Tibial nerve (tissue), 4 donors: ENCODE measurements at regions not wholly inside any gene's neighbourhood (a gene's known extent, or its start where the extent isn't known, plus 50 kb on each side); places are given as distances from the start of the nearest gene placed in this dataset.

Experiments
- DNase-seq, 2 donors: peaks; one replicate each; pipeline ENCODE4 v3.0.0-alpha.2; 2019; ENCODE audit warnings: low spot score in 2 of 2
- H3K27ac ChIP-seq, 4 donors: fragments of 200-600 bp; sonication (generic) in 3 of 4; one replicate each; pipeline ENCODE4 v1.5.1; 2017 to 2019; ENCODE audit warnings: mild to moderate bottlenecking in 1 of 4
- H3K27me3 ChIP-seq, 2 donors: fragments of 200-600 bp; sonication (generic) in 1 of 2; one replicate each; pipeline versions ENCODE4 v1.5.1 to v1.6.0; 2017 to 2019
- H3K36me3 ChIP-seq, 3 donors: fragments of 200-600 bp; sonication (generic); one replicate each; pipeline ENCODE4 v1.5.1; 2018 to 2019
- H3K4me1 ChIP-seq, 4 donors: fragments of 200-600 bp; sonication (generic) in 3 of 4; one replicate each; pipeline ENCODE4 v1.5.1; 2017 to 2019
- H3K4me3 ChIP-seq, 4 donors: fragments of 200-600 bp; sonication (generic) in 3 of 4; one replicate each; pipeline ENCODE4 v1.5.1; 2017 to 2019; ENCODE audit warnings: mild to moderate bottlenecking in 1 of 4, moderate library complexity in 1 of 4
- H3K9me3 ChIP-seq, 4 donors: fragments of 200-600 bp; sonication (generic) in 3 of 4; one replicate each; pipeline ENCODE4 v1.5.1; 2017 to 2019
- EP300 ChIP-seq, 2 donors: sonication (generic); formaldehyde crosslinking; IDR thresholded peaks; one replicate each; pipeline ENCODE4 v1.6.1; 2017; ENCODE audit warnings: antibody characterized with exemption in 2 of 2, mild to moderate bottlenecking in 1 of 2
- POLR2A ChIP-seq, 2 donors: fragments of 450-650 bp; IDR thresholded peaks; one replicate each; pipeline ENCODE4 v1.6.1; 2017; ENCODE audit warnings: antibody characterized with exemption in 2 of 2, mild to moderate bottlenecking in 2 of 2, moderate library complexity in 2 of 2
- WGBS, 2 donors: methylation state at CpG; one replicate each; pipeline ENCODE4 v1.1.5; 2018; 5-methylcytosine and 5-hydroxymethylcytosine counted together
- TF ChIP-seq, protein P1 (sequence below), 5 experiments: fragments of 200-600 bp in 3 of 5; fragments of 450-650 bp in 2 of 5; sonication (generic) in 3 of 5; IDR thresholded peaks; one replicate each; pipeline ENCODE4 v1.5.1; 2016 to 2019; ENCODE audit warnings: antibody characterized with exemption in 5 of 5, mild to moderate bottlenecking in 3 of 5, moderate library complexity in 2 of 5

DNA sequence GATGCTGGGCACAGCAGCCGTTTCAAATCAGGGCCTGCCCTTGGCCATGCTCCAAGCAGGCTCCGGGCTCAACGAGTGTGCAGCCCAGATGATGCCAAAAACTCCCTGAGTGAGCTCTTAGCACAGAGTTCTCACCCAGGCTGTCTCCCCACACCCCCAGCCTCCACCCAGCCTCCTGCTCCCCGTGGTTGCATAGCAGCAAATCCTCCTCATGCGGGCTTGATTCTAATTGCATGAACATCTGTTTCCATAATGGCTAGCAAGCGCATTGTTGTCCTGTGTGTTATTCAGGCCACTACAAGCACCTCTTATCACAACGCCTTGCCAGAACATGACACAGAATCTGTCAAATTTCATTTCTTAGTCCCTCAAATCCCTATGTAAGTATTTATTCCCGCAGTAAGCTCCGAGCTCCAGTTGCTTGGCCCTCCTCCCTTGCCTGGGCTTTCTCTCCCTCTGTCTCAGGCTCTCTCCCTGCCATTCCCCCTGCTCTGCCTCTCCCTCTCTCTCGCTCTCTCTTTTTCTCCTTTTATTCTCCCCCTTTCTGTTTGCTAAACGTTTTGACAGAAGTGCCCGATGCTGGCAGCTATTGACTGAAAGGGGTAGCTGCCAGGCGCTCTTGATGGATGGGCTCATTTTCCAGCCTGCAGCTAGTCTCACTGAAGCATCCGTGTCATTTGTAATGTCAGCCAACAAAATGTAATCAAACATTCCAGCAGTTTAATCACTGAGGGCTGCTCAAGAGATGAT is 306.5 kb downstream of the IL20RB start:
- H3K4me3 ChIP-seq, result no peak overlapping the region
- no peaks in the 10 kb centered on the region for H3K36me3 ChIP-seq
- no peak overlapping the region for H3K27ac ChIP-seq
- no peaks in the 10 kb centered on the region for H3K27me3 ChIP-seq
- peaks cover 0 to 4% (median 0%) of the 10 kb centered on the region in 4 donors for H3K4me1 ChIP-seq
- WGBS, 2 donors, result 17 to 29% methylated on average over 13 to 14 of the region's 14 CpGs
- no peak for DNase-seq
- TF ChIP-seq, protein P1, sequence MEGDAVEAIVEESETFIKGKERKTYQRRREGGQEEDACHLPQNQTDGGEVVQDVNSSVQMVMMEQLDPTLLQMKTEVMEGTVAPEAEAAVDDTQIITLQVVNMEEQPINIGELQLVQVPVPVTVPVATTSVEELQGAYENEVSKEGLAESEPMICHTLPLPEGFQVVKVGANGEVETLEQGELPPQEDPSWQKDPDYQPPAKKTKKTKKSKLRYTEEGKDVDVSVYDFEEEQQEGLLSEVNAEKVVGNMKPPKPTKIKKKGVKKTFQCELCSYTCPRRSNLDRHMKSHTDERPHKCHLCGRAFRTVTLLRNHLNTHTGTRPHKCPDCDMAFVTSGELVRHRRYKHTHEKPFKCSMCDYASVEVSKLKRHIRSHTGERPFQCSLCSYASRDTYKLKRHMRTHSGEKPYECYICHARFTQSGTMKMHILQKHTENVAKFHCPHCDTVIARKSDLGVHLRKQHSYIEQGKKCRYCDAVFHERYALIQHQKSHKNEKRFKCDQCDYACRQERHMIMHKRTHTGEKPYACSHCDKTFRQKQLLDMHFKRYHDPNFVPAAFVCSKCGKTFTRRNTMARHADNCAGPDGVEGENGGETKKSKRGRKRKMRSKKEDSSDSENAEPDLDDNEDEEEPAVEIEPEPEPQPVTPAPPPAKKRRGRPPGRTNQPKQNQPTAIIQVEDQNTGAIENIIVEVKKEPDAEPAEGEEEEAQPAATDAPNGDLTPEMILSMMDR (IDR thresholded peaks at IDR 0.05), result no peak
- TF ChIP-seq POLR2A (IDR thresholded peaks at IDR 0.05), result no peak
- no peak for TF ChIP-seq EP300 (IDR thresholded peaks at IDR 0.05)
- H3K9me3 ChIP-seq, result no peaks in the 10 kb centered on the region

DNA sequence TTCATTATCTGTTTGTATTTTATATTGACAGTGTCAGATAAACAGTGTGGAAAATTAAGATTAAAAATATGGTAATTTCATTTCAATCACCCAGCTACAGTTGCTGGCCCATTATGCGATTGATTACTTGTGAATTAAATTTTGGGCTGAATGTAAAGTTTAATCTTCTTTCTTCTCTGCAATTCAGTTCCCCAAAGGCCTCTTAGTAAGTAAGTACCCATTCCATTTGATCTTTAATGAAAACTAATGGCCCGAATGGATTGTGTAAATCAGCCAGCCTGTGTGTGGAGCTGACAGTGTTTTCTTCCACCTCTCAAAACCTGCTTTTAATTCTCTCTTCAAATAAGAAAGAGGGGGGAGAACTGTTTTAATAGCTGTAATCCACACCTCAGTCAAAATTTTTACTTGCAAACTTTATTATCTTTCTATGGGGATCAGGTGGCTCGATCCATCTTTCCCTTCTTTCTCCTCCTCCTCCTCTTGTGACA is 307.1 kb downstream of the IL20RB start:
- Histone ChIP-seq H3K9me3 (no peaks in the 10 kb centered on the region), H3K4me1 (peaks cover 0 to 4% (median 0%) of the 10 kb centered on the region in 4 donors), H3K27ac (no peak overlapping the region), H3K4me3 (no peak overlapping the region), H3K27me3 (no peaks in the 10 kb centered on the region), H3K36me3 (no peaks in the 10 kb centered on the region)
- TF ChIP-seq POLR2A (IDR thresholded peaks at IDR 0.05), result no peak
- TF ChIP-seq, protein P1 (IDR thresholded peaks at IDR 0.05), result no peak
- TF ChIP-seq EP300 (IDR thresholded peaks at IDR 0.05), result no peak
- WGBS, 2 donors, result 62 to 67% methylated on average over 3 of the region's 3 CpGs
- DNase-seq, result no peak

DNA sequence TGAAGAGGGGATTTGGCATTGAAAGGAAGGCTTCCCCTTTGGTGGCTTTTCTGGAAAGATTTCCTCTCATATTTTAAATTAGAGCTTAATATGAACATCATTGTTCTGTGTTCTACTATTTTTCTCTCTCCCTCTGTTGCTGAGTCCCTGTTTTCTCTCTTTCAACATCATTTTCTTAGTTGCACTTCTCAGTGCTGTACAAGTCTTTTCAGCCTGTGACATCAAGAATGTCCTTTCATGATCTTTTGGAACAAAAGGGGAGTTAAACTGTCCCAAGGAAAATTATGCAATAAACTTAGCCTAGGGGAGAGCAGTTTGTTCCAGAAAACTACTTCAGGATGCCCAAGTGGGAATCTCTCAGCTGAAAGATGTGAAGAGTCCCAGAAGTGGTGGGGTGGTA is 325.1 kb downstream of the IL20RB start:
- H3K4me1 ChIP-seq, result no peaks in the 10 kb centered on the region
- H3K9me3 ChIP-seq, result no peaks in the 10 kb centered on the region
- DNase-seq, result no peak
- H3K27ac ChIP-seq, result no peak overlapping the region
- TF ChIP-seq EP300 (IDR thresholded peaks at IDR 0.05) (no peak), POLR2A (IDR thresholded peaks at IDR 0.05) (no peak)
- TF ChIP-seq, protein P1 (IDR thresholded peaks at IDR 0.05), result no peak
- no peaks in the 10 kb centered on the region for H3K36me3 ChIP-seq
- H3K4me3 ChIP-seq, result no peak overlapping the region
- no peaks in the 10 kb centered on the region for H3K27me3 ChIP-seq

DNA sequence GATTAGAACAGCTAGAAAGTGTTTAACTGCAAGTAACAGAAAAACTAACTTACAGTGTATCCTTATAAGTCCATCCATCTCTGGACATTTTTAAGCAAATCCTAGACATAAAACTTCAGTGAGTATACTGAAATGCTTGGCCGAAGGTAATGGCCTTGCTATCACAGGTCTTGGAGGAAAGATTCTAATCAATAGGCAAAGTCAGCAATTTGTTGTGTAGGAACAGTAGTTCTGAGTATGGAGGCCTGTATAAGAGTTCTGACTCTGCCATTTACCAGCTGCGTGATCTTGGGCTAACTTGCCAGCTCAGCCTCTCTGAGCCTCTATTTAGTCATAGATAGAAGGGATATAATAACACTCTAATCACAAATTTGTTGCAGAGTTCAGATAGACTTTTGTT is 328.1 kb downstream of the IL20RB start:
- TF ChIP-seq, protein P1 (IDR thresholded peaks at IDR 0.05), result no peak
- TF ChIP-seq EP300 (IDR thresholded peaks at IDR 0.05), result no peak
- Histone ChIP-seq H3K4me3 (no peak overlapping the region), H3K36me3 (no peaks in the 10 kb centered on the region), H3K27me3 (no peaks in the 10 kb centered on the region), H3K27ac (no peak overlapping the region), H3K4me1 (no peaks in the 10 kb centered on the region), H3K9me3 (no peaks in the 10 kb centered on the region)
- DNase-seq, result no peak
- WGBS, 2 donors, result 81 to 84% methylated on average over 2 of the region's 2 CpGs

DNA sequence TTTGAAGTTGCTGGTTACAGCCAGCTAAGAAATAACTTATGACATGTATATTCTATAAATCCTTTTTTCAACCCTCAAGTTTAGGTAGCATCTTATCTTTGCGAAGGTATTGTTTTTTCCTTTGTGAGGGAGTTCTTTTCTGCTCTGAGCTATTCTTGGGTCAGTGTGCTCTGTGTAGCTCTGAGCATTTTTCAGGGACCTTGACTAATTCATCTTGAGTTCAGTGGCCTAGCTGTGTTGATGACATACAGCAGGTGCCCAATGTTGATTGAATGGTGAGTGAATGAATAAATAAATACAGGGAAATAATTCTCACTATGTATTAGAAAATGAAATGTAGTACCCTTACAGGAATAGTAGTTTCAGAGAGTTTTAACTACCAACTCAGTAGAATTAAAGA is 335.3 kb downstream of the IL20RB start:
- Histone ChIP-seq H3K36me3 (no peaks in the 10 kb centered on the region), H3K9me3 (no peaks in the 10 kb centered on the region), H3K27ac (no peak overlapping the region), H3K4me3 (no peak overlapping the region), H3K27me3 (no peaks in the 10 kb centered on the region), H3K4me1 (no peaks in the 10 kb centered on the region)
- TF ChIP-seq EP300 (IDR thresholded peaks at IDR 0.05), result no peak
- no peak for TF ChIP-seq POLR2A (IDR thresholded peaks at IDR 0.05)
- TF ChIP-seq, protein P1 (IDR thresholded peaks at IDR 0.05), result no peak
- DNase-seq, result no peak
- WGBS, 2 donors, result 97 to 100% methylated on average over 1 of the region's 1 CpG
